Keratinocyte (primary cell): ENCODE measurements at regions not wholly inside any gene's neighbourhood (a gene's known extent, or its start where the extent isn't known, plus 50 kb on each side); places are given as distances from the start of the nearest gene placed in this dataset.

Experiments used
- DNase-seq: peaks from one replicate; pipeline ENCODE4 v3.0.0-alpha.2; 2011; ENCODE audit warnings: low read depth, missing footprints, low spot score
- FAIRE-seq: peaks from 2 replicates; lab custom pipeline; 2011; peaks lifted over from hg19 to GRCh38; lab: Jason Lieb, UNC
- H2AFZ ChIP-seq: 2 replicates; pipeline ENCODE4 v1.6.0; 2012; ENCODE audit warnings: low read length, control low read depth, inconsistent platforms; ENCODE audit not compliant: control insufficient read depth
- H3K27ac ChIP-seq: 2 replicates; pipeline ENCODE4 v1.5.1; 2011; ENCODE audit warnings: low read length; ENCODE audit not compliant: control insufficient read depth, insufficient read depth
- H3K27me3 ChIP-seq: 3 replicates; pipeline ENCODE4 v1.6.0; 2011; ENCODE audit warnings: low read length; ENCODE audit not compliant: control insufficient read depth, insufficient read depth; ENCODE audit errors: extremely low read depth
- H3K36me3 ChIP-seq, 2 experiments: 2 replicates in 1 of 2; 3 replicates in 1 of 2; pipeline ENCODE4 v1.5.1; 2011; ENCODE audit warnings: low read length in 2 of 2, mild to moderate bottlenecking in 1 of 2; ENCODE audit not compliant: control insufficient read depth in 2 of 2, insufficient read depth in 2 of 2; ENCODE audit errors: extremely low read depth in 1 of 2
- H3K4me1 ChIP-seq: 3 replicates; pipeline ENCODE4 v1.5.1; 2011; ENCODE audit warnings: low read length; ENCODE audit not compliant: control insufficient read depth, insufficient read depth; ENCODE audit errors: extremely low read depth
- H3K4me2 ChIP-seq: 3 replicates; pipeline ENCODE4 v1.6.0; 2011; ENCODE audit warnings: low read depth, low read length; ENCODE audit not compliant: control insufficient read depth, insufficient read depth; ENCODE audit errors: extremely low read depth
- H3K4me3 ChIP-seq, 3 experiments: fragments of 200-600 bp in 1 of 3; sonication (generic) in 1 of 3; 2 replicates in 2 of 3; 3 replicates in 1 of 3; pipeline ENCODE4 v1.5.1; 2011 to 2016; ENCODE audit warnings: low read length in 3 of 3, mild to moderate bottlenecking in 3 of 3, control low read depth in 2 of 3, inconsistent platforms in 1 of 3, low read depth in 1 of 3, mixed read lengths in 1 of 3, mixed run types in 1 of 3, moderate library complexity in 1 of 3; ENCODE audit not compliant: control insufficient read depth in 2 of 3, insufficient read depth in 2 of 3; ENCODE audit errors: extremely low read depth in 1 of 3
- H3K79me2 ChIP-seq: 2 replicates; pipeline ENCODE4 v1.6.0; 2012; ENCODE audit warnings: low read length; ENCODE audit not compliant: control insufficient read depth, insufficient read depth
- H3K9ac ChIP-seq: 3 replicates; pipeline ENCODE4 v1.6.0; 2011; ENCODE audit warnings: low read length; ENCODE audit not compliant: control insufficient read depth, insufficient read depth; ENCODE audit errors: extremely low read depth
- H3K9me1 ChIP-seq: 3 replicates; pipeline ENCODE4 v1.6.0; 2011; ENCODE audit warnings: low read length; ENCODE audit not compliant: control insufficient read depth, insufficient read depth; ENCODE audit errors: extremely low read depth
- H3K9me3 ChIP-seq: 2 replicates; pipeline ENCODE4 v1.5.1; 2012; ENCODE audit warnings: low read depth, low read length; ENCODE audit not compliant: control insufficient read depth
- H4K20me1 ChIP-seq: 3 replicates; pipeline ENCODE4 v1.6.0; 2011; ENCODE audit warnings: low read length; ENCODE audit not compliant: control insufficient read depth, insufficient read depth; ENCODE audit errors: extremely low read depth
- CTCF ChIP-seq, 3 experiments: IDR thresholded peaks in 1 of 3; conservative IDR thresholded peaks in 1 of 3; optimal IDR thresholded peaks in 1 of 3; 2 replicates in 2 of 3; 3 replicates in 1 of 3; pipeline versions ENCODE3 to v1.5.1; 2011; ENCODE audit warnings: low read length in 3 of 3, mild to moderate bottlenecking in 3 of 3, moderate library complexity in 2 of 3, control low read depth in 1 of 3, inconsistent platforms in 1 of 3; ENCODE audit not compliant: insufficient read depth in 2 of 3; ENCODE audit errors: extremely low read depth in 1 of 3
- EZH2 ChIP-seq: IDR thresholded peaks from one replicate; pipeline ENCODE4 v1.6.1; 2012; ENCODE audit warnings: inconsistent platforms, mild to moderate bottlenecking, low read length, moderate library complexity
- dilution Hi-C: fragments of 300-500 bp; cut with MboI; formaldehyde crosslinking; loops from one replicate; pipeline ENCODE4 v1.7.0; 2020; ENCODE audit warnings: low sequenced_read_pairs; ENCODE audit not compliant: extremely low pct_ligation_motif_present

- H3K4me1 ChIP-seq = peaks cover 50% of the 10 kb centered on the region
- no peaks in the 10 kb centered on the region for H3K79me2 ChIP-seq
- DNase-seq (no peak), FAIRE-seq (peak; percentile 64)
- no peak overlapping the region for H3K27ac ChIP-seq
- H4K20me1 ChIP-seq = no peaks in the 10 kb centered on the region
- H3K9me3 ChIP-seq = no peaks in the 10 kb centered on the region
- no peak overlapping the region for H3K4me2 ChIP-seq
- dilution Hi-C loops = no loop called here
- no peaks in the 10 kb centered on the region for H3K36me3 ChIP-seq
- TF ChIP-seq CTCF (optimal IDR thresholded peaks at IDR 0.05 in 1 of 3, IDR thresholded peaks at IDR 0.05 in 1 of 3, conservative IDR thresholded peaks at IDR 0.05 in 1 of 3; ENCODE audit: extremely low read depth in 1 of 3, insufficient read depth in 2 of 3, low read length in 3 of 3) (no peak), EZH2 (no peak)
- H3K9ac ChIP-seq = no peak overlapping the region
- no peaks in the 10 kb centered on the region for H3K9me1 ChIP-seq
- H2AFZ ChIP-seq = peak overlapping the region; percentile 24
- no peak overlapping the region for H3K4me3 ChIP-seq
- H3K27me3 ChIP-seq = no peaks in the 10 kb centered on the region
Measured at GRCh38 chr6:105784179-105784578, 302.0 kb upstream of the PRDM1 start.

- no peak overlapping the region for H3K4me2 ChIP-seq
- H3K4me3 ChIP-seq = no peak overlapping the region
- no peaks in the 10 kb centered on the region for H3K9me1 ChIP-seq
- peaks cover 49% of the 10 kb centered on the region for H3K4me1 ChIP-seq
- FAIRE-seq (no peak), DNase-seq (no peak)
- H2AFZ ChIP-seq = no peak overlapping the region
- H3K27ac ChIP-seq = no peak overlapping the region
- H3K79me2 ChIP-seq = no peaks in the 10 kb centered on the region
- no peak overlapping the region for H3K9ac ChIP-seq
- H4K20me1 ChIP-seq = no peaks in the 10 kb centered on the region
- dilution Hi-C loops = no loop called here
- H3K9me3 ChIP-seq = no peaks in the 10 kb centered on the region
- H3K36me3 ChIP-seq = no peaks in the 10 kb centered on the region
- H3K27me3 ChIP-seq = no peaks in the 10 kb centered on the region
- TF ChIP-seq EZH2 = no peak
- no peak for TF ChIP-seq CTCF (optimal IDR thresholded peaks at IDR 0.05 in 1 of 3, IDR thresholded peaks at IDR 0.05 in 1 of 3, conservative IDR thresholded peaks at IDR 0.05 in 1 of 3; ENCODE audit: extremely low read depth in 1 of 3, insufficient read depth in 2 of 3, low read length in 3 of 3)
Measured at GRCh38 chr6:105783333-105783935, 302.7 kb upstream of the PRDM1 start.
